HEK293 (cell line): ENCODE measurements at regions not wholly inside any gene's neighbourhood (a gene's known extent, or its start where the extent isn't known, plus 50 kb on each side); places are given as distances from the start of the nearest gene placed in this dataset.

Experiments used
- CTCF ChIA-PET: fragments of 350-600 bp; formaldehyde crosslinking; extraction: SDS; loops from one replicate; lab custom pipeline; 2021; ENCODE audit warnings: antibody characterized with exemption; lab: Yijun Ruan, JAX
- POLR2A ChIA-PET: fragments of 300-600 bp; formaldehyde crosslinking; extraction: SDS; loops from one replicate; lab custom pipeline; 2020; ENCODE audit warnings: antibody characterized with exemption, inconsistent platforms; lab: Yijun Ruan, JAX
- H3K27ac ChIP-seq: fragments of 200-500 bp; sonication (Bioruptor generic); 2 replicates; pipeline ENCODE4 v1.5.1; 2014; ENCODE audit warnings: low read depth, low read length, control low read depth, inconsistent platforms; ENCODE audit errors: extremely low read depth
- H3K36me3 ChIP-seq, 2 experiments: fragments of 200-500 bp in 1 of 2; sonication (Bioruptor generic) in 1 of 2; 1 replicate in 1 of 2; 2 replicates in 1 of 2; pipeline ENCODE4 v1.5.1; 2014 to 2017; ENCODE audit warnings: inconsistent platforms in 2 of 2, low read length in 2 of 2; ENCODE audit not compliant: control insufficient read depth in 2 of 2, insufficient read depth in 1 of 2
- H3K4me1 ChIP-seq: fragments of 200-500 bp; sonication (Bioruptor generic); 2 replicates; pipeline ENCODE4 v1.5.1; 2014; ENCODE audit warnings: mild to moderate bottlenecking, low read length, inconsistent platforms; ENCODE audit not compliant: control insufficient read depth, insufficient read depth
- H3K4me3 ChIP-seq: 2 replicates; pipeline ENCODE4 v1.5.1; 2011; ENCODE audit warnings: low read depth, mild to moderate bottlenecking, control low read depth, low read length, moderate library complexity
- H3K9me3 ChIP-seq: fragments of 200-500 bp; sonication (Bioruptor generic); 2 replicates; pipeline ENCODE4 v1.5.1; 2014; ENCODE audit warnings: low read depth, low read length, inconsistent platforms; ENCODE audit not compliant: control insufficient read depth, insufficient read depth
- ATF2 ChIP-seq: fragments of 450-650 bp; formaldehyde crosslinking; IDR thresholded peaks from 2 replicates; pipeline ENCODE4 v1.5.1; 2016; ENCODE audit warnings: missing biosample characterization, missing genetic modification characterization, low read depth
- ELK4 ChIP-seq: IDR thresholded peaks from 2 replicates; pipeline ENCODE4 v1.6.1; 2011; ENCODE audit warnings: mild to moderate bottlenecking, low read depth, low read length, borderline replicate concordance
- KLF17 ChIP-seq: fragments of 450-650 bp; formaldehyde crosslinking; IDR thresholded peaks from 2 replicates; pipeline ENCODE4 v1.5.1; 2016; ENCODE audit warnings: missing biosample characterization, missing genetic modification characterization
- ZFP69B ChIP-seq: fragments of 450-650 bp; formaldehyde crosslinking; IDR thresholded peaks from 2 replicates; pipeline ENCODE4 v1.5.1; 2016; ENCODE audit warnings: missing biosample characterization, missing genetic modification characterization
- ZNF112 ChIP-seq: fragments of 450-650 bp; formaldehyde crosslinking; IDR thresholded peaks from 2 replicates; pipeline ENCODE4 v1.5.0; 2017; ENCODE audit warnings: missing biosample characterization, missing genetic modification characterization
- ZNF138 ChIP-seq: fragments of 450-650 bp; formaldehyde crosslinking; IDR thresholded peaks from 2 replicates; pipeline ENCODE4 v1.5.1; 2016; ENCODE audit warnings: missing biosample characterization, missing genetic modification characterization, borderline replicate concordance
- ZNF157 ChIP-seq: fragments of 450-650 bp; formaldehyde crosslinking; IDR thresholded peaks from 2 replicates; pipeline ENCODE4 v1.5.1; 2016; ENCODE audit warnings: missing biosample characterization, missing genetic modification characterization
- ZNF2 ChIP-seq: fragments of 450-650 bp; formaldehyde crosslinking; IDR thresholded peaks from 2 replicates; pipeline ENCODE4 v1.5.1; 2016; ENCODE audit warnings: missing biosample characterization, missing genetic modification characterization
- ZNF223 ChIP-seq: fragments of 450-650 bp; formaldehyde crosslinking; IDR thresholded peaks from 2 replicates; pipeline ENCODE4 v1.5.1; 2016; ENCODE audit warnings: missing biosample characterization, missing genetic modification characterization
- ZNF341 ChIP-seq: fragments of 450-650 bp; formaldehyde crosslinking; IDR thresholded peaks from 2 replicates; pipeline ENCODE4; 2016; ENCODE audit warnings: low read depth, missing biosample characterization, missing genetic modification characterization
- ZNF433 ChIP-seq: fragments of 450-650 bp; formaldehyde crosslinking; IDR thresholded peaks from 2 replicates; pipeline ENCODE4 v1.5.1; 2016; ENCODE audit warnings: missing biosample characterization, missing genetic modification characterization, low read depth
- ZNF548 ChIP-seq: fragments of 450-650 bp; formaldehyde crosslinking; IDR thresholded peaks from 2 replicates; pipeline ENCODE4 v1.5.1; 2016; ENCODE audit warnings: missing biosample characterization, missing genetic modification characterization
- ZNF660 ChIP-seq: fragments of 450-650 bp; IDR thresholded peaks from 2 replicates; pipeline ENCODE4 v1.5.1; 2018; ENCODE audit warnings: missing biosample characterization, mild to moderate bottlenecking, missing genetic modification characterization
- ZNF707 ChIP-seq: fragments of 450-650 bp; formaldehyde crosslinking; IDR thresholded peaks from 2 replicates; pipeline ENCODE4 v1.5.1; 2016; ENCODE audit warnings: missing biosample characterization, missing genetic modification characterization
- ZNF776 ChIP-seq: fragments of 450-650 bp; formaldehyde crosslinking; IDR thresholded peaks from 2 replicates; pipeline ENCODE4 v1.5.0; 2017; ENCODE audit warnings: missing biosample characterization, missing genetic modification characterization, borderline replicate concordance
- ZNF792 ChIP-seq: fragments of 450-650 bp; formaldehyde crosslinking; IDR thresholded peaks from 2 replicates; pipeline ENCODE4 v1.5.1; 2016; ENCODE audit warnings: missing biosample characterization, missing genetic modification characterization
- ZNF837 ChIP-seq: fragments of 450-650 bp; formaldehyde crosslinking; IDR thresholded peaks from 2 replicates; pipeline ENCODE4 v1.5.1; 2016; ENCODE audit warnings: missing biosample characterization, missing genetic modification characterization
- TF ChIP-seq, protein P1 (sequence below): fragments of 450-650 bp; formaldehyde crosslinking; IDR thresholded peaks from 2 replicates; pipeline ENCODE4 v1.5.1; 2016; ENCODE audit warnings: missing biosample characterization, missing genetic modification characterization
- TF ChIP-seq, protein P2 (sequence below): fragments of 450-650 bp; formaldehyde crosslinking; IDR thresholded peaks from 2 replicates; pipeline ENCODE4 v1.5.1; 2017; ENCODE audit warnings: missing biosample characterization, missing genetic modification characterization

GRCh38 chr5:88939300-88939699, 56.3 kb upstream of the MEF2C start:
- Histone ChIP-seq H3K9me3 (no peaks in the 10 kb centered on the region), H3K36me3 (no peaks in the 10 kb centered on the region), H3K4me3 (no peak overlapping the region), H3K4me1 (peaks cover 2% of the 10 kb centered on the region; the same call in 1 of the 2 replicates)
- POLR2A ChIA-PET = no interaction called here
- TF ChIP-seq ELK4 (no peak), ZNF792 (tag by site-specific recombination) (no peak), ZNF2 (no peak), ZNF776 (no peak)
- TF ChIP-seq, all 188 proteins: peak for 0
- no peak overlapping the region for H3K27ac ChIP-seq
- CTCF ChIA-PET = no interaction called here

GRCh38 chr5:88938488-88938887, 55.5 kb upstream of the MEF2C start:
- TF ChIP-seq, protein P1, sequence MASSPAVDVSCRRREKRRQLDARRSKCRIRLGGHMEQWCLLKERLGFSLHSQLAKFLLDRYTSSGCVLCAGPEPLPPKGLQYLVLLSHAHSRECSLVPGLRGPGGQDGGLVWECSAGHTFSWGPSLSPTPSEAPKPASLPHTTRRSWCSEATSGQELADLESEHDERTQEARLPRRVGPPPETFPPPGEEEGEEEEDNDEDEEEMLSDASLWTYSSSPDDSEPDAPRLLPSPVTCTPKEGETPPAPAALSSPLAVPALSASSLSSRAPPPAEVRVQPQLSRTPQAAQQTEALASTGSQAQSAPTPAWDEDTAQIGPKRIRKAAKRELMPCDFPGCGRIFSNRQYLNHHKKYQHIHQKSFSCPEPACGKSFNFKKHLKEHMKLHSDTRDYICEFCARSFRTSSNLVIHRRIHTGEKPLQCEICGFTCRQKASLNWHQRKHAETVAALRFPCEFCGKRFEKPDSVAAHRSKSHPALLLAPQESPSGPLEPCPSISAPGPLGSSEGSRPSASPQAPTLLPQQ (tag by site-specific recombination) = no peak
- TF ChIP-seq ZNF341 (no peak), ZNF548 (no peak), ZNF433 (tag by site-specific recombination) (no peak), ZNF157 (tag by site-specific recombination) (no peak), ZNF660 (tag by site-specific recombination) (no peak), ZNF837 (tag by site-specific recombination) (no peak), ZNF223 (tag by site-specific recombination) (no peak), ZNF707 (tag by site-specific recombination) (no peak), ATF2 (tag by site-specific recombination) (no peak)
- TF ChIP-seq, all 188 proteins: peak for 0
- ChIA-PET POLR2A (no interaction called here), CTCF (no interaction called here)
- no peak overlapping the region for H3K4me3 ChIP-seq
- no peaks in the 10 kb centered on the region for H3K9me3 ChIP-seq
- peaks cover 2% of the 10 kb centered on the region; the same call in 1 of the 2 replicates for H3K4me1 ChIP-seq
- no peak overlapping the region for H3K27ac ChIP-seq
- H3K36me3 ChIP-seq = no peaks in the 10 kb centered on the region

DNA sequence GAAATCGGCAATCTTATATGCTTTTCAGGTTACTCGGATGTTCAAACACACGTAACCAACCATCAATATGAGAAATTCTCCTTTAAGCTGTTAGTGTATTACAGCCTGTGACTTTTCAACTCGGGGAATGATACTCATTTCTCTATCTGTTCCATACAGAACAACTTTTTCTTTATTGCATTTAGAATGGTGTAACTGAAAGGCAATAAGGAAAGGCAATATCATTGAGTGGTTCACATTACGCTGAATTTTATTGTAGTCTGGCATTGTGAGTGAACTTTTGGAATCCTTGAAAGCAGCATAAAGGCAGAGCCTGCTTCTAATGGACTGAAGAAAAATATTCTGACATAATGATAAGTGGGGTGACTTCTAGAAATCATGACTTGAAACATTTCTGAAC, 54.4 kb upstream of the MEF2C start:
- no peak for TF ChIP-seq KLF17 (tag by site-specific recombination)
- TF ChIP-seq, protein P2, sequence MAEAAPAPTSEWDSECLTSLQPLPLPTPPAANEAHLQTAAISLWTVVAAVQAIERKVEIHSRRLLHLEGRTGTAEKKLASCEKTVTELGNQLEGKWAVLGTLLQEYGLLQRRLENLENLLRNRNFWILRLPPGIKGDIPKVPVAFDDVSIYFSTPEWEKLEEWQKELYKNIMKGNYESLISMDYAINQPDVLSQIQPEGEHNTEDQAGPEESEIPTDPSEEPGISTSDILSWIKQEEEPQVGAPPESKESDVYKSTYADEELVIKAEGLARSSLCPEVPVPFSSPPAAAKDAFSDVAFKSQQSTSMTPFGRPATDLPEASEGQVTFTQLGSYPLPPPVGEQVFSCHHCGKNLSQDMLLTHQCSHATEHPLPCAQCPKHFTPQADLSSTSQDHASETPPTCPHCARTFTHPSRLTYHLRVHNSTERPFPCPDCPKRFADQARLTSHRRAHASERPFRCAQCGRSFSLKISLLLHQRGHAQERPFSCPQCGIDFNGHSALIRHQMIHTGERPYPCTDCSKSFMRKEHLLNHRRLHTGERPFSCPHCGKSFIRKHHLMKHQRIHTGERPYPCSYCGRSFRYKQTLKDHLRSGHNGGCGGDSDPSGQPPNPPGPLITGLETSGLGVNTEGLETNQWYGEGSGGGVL (tag by site-specific recombination) = no peak
- no peak for TF ChIP-seq ZFP69B (tag by site-specific recombination)
- TF ChIP-seq ZNF138 (tag by site-specific recombination) = no peak
- TF ChIP-seq ZNF112 (tag by site-specific recombination) = no peak
- TF ChIP-seq, all 188 proteins: peak for 0
- ChIA-PET POLR2A (no interaction called here), CTCF (no interaction called here)
- no peaks in the 10 kb centered on the region for H3K4me1 ChIP-seq
- no peaks in the 10 kb centered on the region for H3K36me3 ChIP-seq
- H3K9me3 ChIP-seq = no peaks in the 10 kb centered on the region
- H3K4me3 ChIP-seq = no peak overlapping the region
- H3K27ac ChIP-seq = no peak overlapping the region
